ENCODE measurements at regions not wholly inside any gene's neighbourhood (a gene's known extent, or its start where the extent isn't known, plus 50 kb on each side); places are given as distances from the start of the nearest gene placed in this dataset.

DNA sequence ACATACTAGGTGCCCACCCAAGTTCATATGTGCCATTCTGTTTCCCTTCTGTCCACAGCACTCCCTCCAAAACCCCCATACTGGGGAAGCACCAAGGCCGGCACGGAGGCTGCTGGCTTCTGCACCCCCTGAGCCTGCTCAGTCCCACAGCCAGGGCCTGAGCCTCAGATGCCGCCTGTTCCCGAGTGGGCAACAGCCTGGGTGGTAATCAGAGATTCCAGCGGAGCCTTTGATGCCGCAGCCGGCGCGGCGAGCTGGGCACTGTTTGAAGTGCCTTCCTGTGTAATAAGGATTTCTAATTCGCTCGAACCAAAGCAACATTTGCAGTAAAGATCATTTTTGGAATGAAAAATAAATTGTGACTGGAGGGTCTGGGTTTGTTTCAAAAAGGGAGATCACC lies 460.3 kb downstream of the SOX6 start:
- TF ChIP-seq, protein P1, sequence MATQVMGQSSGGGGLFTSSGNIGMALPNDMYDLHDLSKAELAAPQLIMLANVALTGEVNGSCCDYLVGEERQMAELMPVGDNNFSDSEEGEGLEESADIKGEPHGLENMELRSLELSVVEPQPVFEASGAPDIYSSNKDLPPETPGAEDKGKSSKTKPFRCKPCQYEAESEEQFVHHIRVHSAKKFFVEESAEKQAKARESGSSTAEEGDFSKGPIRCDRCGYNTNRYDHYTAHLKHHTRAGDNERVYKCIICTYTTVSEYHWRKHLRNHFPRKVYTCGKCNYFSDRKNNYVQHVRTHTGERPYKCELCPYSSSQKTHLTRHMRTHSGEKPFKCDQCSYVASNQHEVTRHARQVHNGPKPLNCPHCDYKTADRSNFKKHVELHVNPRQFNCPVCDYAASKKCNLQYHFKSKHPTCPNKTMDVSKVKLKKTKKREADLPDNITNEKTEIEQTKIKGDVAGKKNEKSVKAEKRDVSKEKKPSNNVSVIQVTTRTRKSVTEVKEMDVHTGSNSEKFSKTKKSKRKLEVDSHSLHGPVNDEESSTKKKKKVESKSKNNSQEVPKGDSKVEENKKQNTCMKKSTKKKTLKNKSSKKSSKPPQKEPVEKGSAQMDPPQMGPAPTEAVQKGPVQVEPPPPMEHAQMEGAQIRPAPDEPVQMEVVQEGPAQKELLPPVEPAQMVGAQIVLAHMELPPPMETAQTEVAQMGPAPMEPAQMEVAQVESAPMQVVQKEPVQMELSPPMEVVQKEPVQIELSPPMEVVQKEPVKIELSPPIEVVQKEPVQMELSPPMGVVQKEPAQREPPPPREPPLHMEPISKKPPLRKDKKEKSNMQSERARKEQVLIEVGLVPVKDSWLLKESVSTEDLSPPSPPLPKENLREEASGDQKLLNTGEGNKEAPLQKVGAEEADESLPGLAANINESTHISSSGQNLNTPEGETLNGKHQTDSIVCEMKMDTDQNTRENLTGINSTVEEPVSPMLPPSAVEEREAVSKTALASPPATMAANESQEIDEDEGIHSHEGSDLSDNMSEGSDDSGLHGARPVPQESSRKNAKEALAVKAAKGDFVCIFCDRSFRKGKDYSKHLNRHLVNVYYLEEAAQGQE (IDR thresholded peaks at IDR 0.05; ENCODE audit: insufficient read depth in 1 of 2, low read depth in 2 of 2, low read length in 2 of 2): no peak
- TF ChIP-seq POLR2AphosphoS5 (IDR thresholded peaks at IDR 0.05; ENCODE audit: low read depth, low read length): no peak
- TF ChIP-seq SIN3A (IDR thresholded peaks at IDR 0.05; ENCODE audit: borderline replicate concordance, insufficient read depth, low read length): no peak
- TF ChIP-seq TAF1 (IDR thresholded peaks at IDR 0.05; ENCODE audit: borderline replicate concordance, insufficient read depth, low read length): no peak
- no peak for TF ChIP-seq FOXP2 (optimal IDR thresholded peaks at IDR 0.05; ENCODE audit: borderline replicate concordance, extremely low read depth, extremely low read length, insufficient read depth)
